GM20000 (cell line): ENCODE measurements at regions not wholly inside any gene's neighbourhood (a gene's known extent, or its start where the extent isn't known, plus 50 kb on each side); places are given as distances from the start of the nearest gene placed in this dataset.
"Not testable (repeated sequence)": the region's sequence is repeated elsewhere in the genome, so short reads cannot be mapped to it uniquely, and the experiment has no call there.

Experiments
- DNase-seq: peaks from one replicate; pipeline ENCODE4 v3.0.0; 2012; ENCODE audit warnings: low spot score
- TF ChIP-seq, protein P1 (sequence below): IDR thresholded peaks from 2 replicates; pipeline ENCODE4 v1.5.1; 2012; ENCODE audit warnings: mild to moderate bottlenecking, control low read depth; ENCODE audit errors: extremely low read depth, missing control alignments

DNA sequence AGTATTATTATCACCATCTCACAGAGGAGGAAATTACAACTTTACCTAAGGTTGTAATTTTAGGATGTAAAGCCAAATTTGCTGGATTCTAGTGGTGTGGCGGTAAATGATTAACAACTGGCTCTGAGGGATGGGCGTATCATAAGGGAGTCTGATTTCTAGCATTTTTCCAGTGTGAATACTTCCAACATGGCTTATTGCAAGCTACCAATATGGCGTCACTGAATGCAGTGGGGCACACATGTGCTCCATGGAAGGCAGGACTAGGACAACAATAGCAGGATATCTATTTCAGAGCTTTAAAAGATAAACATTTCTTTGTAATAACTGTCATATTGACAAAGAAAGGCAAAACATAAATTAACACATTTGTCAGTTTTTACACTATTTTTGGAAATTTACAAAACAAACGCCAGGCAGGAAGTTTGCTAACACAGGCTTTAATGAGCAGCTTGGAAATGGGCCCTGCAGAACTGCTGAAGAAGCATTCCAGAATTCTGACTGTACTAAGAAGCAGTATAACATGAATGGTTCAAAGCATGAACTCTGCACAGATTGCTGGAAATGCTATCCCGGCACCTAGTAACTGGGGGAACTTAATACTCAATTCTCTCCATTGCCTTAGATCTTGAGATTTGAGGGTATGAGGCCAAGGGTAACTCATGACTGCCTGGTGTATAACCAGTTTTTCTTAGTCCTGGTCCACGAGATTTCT lies 439.3 kb upstream of the MAP2 start:
- TF ChIP-seq, protein P1, sequence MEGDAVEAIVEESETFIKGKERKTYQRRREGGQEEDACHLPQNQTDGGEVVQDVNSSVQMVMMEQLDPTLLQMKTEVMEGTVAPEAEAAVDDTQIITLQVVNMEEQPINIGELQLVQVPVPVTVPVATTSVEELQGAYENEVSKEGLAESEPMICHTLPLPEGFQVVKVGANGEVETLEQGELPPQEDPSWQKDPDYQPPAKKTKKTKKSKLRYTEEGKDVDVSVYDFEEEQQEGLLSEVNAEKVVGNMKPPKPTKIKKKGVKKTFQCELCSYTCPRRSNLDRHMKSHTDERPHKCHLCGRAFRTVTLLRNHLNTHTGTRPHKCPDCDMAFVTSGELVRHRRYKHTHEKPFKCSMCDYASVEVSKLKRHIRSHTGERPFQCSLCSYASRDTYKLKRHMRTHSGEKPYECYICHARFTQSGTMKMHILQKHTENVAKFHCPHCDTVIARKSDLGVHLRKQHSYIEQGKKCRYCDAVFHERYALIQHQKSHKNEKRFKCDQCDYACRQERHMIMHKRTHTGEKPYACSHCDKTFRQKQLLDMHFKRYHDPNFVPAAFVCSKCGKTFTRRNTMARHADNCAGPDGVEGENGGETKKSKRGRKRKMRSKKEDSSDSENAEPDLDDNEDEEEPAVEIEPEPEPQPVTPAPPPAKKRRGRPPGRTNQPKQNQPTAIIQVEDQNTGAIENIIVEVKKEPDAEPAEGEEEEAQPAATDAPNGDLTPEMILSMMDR: no peak
- no peak for DNase-seq

DNA sequence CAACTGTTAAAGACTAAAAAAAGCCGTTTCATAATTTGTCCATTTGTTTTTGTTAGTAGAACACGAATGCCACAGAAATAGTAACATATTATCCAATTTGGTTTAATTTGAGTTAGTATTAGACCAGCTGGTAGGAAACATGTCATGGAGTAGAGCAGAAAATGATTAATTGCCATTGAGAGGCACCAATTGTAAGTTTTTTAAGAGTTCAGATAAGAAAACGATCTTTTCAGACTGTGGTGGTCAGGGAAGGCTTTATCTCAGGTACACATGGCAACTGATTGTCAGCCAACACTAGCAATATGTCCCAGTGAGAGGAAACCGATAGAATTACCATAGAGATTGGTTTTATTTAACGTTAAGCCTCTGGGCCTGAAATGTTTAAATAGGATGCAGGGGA lies 438.2 kb upstream of the MAP2 start:
- TF ChIP-seq, protein P1: no peak
- DNase-seq: no peak

DNA sequence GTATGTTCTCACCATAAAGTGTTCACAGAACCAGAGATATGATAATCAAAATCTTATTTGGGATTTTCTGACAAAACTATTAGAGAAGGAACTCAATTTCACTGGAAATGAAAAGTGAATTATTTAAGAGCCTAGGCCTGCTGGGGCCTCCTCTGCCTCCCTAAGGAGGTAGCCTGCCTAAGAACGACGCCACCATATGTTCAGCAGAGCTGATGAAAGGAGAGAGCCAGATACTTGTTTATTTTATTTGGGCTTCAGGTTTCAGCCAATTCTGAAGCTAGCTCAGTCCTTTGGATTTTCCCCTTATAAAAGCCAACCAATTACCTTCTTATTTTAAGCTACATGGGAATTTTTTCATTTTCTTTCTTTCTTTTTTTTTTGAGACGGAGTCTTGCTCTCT lies 433.1 kb upstream of the MAP2 start:
- TF ChIP-seq, protein P1: no peak
- no peak for DNase-seq

DNA sequence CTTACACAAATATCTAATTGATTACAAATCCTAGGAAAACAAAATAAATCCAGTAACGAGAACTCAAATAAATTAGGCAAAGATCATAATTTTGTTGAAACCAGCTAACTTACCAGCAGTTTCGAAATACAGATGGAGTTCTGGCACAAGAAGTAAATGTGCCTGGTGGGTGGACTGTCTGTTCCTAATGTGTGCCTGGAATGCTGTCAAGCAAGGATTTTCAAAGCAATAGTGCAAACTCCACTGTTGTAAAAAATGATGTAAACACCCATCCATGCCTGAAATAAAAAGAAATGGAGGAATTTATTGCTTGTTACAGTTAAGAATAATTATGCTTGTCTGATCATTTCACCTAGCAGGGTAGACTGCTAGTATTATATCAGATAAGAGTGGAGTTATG lies 423.9 kb upstream of the MAP2 start:
- TF ChIP-seq, protein P1: no peak
- DNase-seq: no peak

DNA sequence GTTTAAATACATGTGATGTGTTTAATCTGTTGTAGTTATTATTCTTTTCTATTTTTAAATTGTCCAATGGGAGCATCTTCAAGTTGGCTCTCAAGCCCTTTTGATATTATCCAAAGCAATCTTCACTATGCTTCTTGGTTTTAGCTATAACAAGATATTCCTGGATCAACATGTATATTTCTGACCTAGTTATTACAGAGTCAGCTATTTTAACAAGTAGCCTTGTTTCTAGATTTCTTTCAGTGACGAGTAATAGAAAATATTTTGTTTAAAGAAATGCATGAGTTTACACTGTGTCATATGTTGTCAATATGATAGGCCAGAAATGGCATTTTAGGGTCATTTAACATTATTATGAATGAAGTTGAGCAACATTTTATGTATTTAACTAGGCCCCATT lies 421.8 kb upstream of the MAP2 start:
- TF ChIP-seq, protein P1: no peak
- no peak for DNase-seq

DNA sequence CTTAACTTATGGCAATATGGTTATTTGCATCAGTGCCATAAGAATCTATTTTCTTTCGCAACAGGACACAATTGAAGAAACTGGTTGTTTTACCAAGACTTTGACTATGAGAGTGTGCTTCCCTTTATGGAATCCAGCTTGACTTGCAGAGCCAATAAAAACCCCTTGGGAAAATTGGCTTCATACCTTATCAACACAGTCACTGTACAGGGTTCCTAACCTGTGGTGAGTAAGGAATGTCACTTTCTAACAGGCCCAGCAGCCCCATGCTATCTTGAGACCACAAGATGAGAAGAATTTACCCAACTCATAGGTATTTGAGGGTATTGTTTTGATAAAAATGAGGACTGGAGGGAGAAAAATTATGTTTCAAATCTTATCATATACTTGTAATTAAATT lies 418.5 kb upstream of the MAP2 start:
- TF ChIP-seq, protein P1: no peak
- DNase-seq: no peak

DNA sequence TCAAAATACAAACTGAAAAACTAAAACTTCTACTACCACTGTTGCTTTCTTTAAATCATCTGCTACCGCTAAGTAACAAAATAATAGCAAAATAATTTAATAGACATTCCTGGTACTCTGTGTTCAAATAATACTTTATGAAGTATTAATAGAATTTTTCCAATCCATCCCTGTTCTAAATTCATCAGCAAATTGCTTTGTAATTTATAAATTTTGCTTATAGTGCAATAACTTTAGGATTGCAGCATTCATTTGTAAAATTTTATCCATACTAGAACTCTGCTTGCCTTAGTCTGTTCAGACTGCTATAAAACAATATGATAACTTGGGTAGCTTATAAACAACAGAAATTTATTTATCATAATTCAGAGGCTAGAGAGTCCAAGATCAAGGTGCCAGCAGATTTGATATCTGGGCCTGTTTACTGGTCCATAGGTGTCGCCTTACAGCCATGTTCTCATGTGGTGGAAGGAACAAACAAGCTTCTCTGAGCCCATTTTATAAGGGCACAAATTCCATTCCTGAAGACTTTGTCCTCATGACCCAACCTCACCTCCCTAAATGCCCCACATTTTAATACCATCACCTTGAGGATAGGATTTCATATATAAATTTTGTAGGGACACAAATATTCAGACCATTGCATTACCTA lies 415.1 kb upstream of the MAP2 start:
- no peak for DNase-seq
- TF ChIP-seq, protein P1: no peak

DNA sequence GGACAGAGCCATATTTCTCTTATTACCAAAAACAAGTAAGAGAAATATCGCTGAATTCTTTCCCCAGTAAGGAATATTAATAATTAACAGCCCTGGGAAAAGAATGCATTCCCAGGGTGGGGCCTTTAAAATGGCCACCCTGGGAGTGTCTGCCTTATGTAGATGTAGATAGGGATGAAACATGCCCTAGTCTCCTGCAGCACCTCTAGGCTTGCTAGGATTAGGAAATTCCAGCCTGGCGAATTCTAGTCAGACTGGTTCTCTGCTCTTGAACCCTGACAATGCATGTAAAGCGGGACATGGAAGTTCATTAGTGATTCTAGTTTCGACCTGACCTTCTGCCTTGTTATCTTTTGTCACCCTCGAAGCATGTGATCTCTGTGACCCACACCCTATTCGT lies 405.2 kb upstream of the MAP2 start:
- DNase-seq: not testable (repeated sequence)
